Mucosa of descending colon (tissue), 3 donors: ENCODE measurements at regions not wholly inside any gene's neighbourhood (a gene's known extent, or its start where the extent isn't known, plus 50 kb on each side); places are given as distances from the start of the nearest gene placed in this dataset.

ENCODE experiments used
- ATAC-seq: fragments of 200-7000 bp; cut with Tn5 transposase; one replicate; pipeline ENCODE4 v1.9.1; 2020; ENCODE audit warnings: mild to moderate bottlenecking, moderate library complexity
- DNase-seq, 3 donors: peaks; one replicate each; pipeline ENCODE4 v3.0.0-alpha.2; 2020
- H3K36me3 ChIP-seq: fragments of 200-600 bp; one replicate; pipeline ENCODE4 v1.8.0; 2021; ENCODE audit warnings: low read depth, mild to moderate bottlenecking
- H3K4me1 ChIP-seq: fragments of 200-600 bp; one replicate; pipeline ENCODE4 v1.8.0; 2021; ENCODE audit warnings: low read depth, mild to moderate bottlenecking
- H3K4me3 ChIP-seq: fragments of 200-600 bp; one replicate; pipeline ENCODE4 v1.8.0; 2021; ENCODE audit warnings: mild to moderate bottlenecking
- H3K9me3 ChIP-seq: fragments of 200-600 bp; one replicate; pipeline ENCODE4 v1.8.0; 2021; ENCODE audit warnings: mild to moderate bottlenecking
- intact Hi-C, 2 donors: fragments of 100-400 bp; cut with DNase I in 1 of 2; cut with micrococcal nuclease in 1 of 2; formaldehyde crosslinking; loops; one replicate each; pipeline versions ENCODE4 v1.11.0 to v1.11.1; 2022; cut with DNase I, micrococcal nuclease
- TF ChIP-seq, protein P1 (sequence below): fragments of 200-600 bp; IDR thresholded peaks from one replicate; pipeline ENCODE4 v1.8.0; 2022; ENCODE audit warnings: antibody characterized with exemption, mild to moderate bottlenecking
- donor health status: DM: no; HTN: no; CAD: no; lungs with moderate emphysema.
- donor health status: DM: no; HTN: no; CAD: no.
- donor health status: DM: no; HTN: yes; CAD: no.

DNA sequence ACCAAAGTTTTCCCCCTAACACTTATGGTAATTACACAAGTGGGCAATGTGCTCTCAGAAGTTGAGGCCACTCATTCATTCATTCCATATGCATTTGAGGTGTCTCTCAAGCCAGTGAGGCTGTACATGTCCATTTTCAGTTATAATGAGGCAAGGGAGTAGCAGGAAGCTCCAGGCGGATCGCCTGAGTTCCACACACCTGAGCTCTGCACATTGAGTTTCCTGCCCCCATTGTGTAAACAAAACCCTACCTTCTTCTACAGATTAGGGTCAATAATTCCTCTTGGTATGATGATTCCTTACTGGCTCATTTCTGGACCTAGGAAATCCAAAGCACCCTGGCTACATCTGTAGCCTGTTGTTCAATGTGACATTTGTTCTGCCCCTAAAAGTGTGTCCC, 555.3 kb downstream of the MED13L start:
- ATAC-seq (peak; percentile 96), DNase-seq (peak; percentile 47 to 62 (median 51))
- TF ChIP-seq, protein P1, sequence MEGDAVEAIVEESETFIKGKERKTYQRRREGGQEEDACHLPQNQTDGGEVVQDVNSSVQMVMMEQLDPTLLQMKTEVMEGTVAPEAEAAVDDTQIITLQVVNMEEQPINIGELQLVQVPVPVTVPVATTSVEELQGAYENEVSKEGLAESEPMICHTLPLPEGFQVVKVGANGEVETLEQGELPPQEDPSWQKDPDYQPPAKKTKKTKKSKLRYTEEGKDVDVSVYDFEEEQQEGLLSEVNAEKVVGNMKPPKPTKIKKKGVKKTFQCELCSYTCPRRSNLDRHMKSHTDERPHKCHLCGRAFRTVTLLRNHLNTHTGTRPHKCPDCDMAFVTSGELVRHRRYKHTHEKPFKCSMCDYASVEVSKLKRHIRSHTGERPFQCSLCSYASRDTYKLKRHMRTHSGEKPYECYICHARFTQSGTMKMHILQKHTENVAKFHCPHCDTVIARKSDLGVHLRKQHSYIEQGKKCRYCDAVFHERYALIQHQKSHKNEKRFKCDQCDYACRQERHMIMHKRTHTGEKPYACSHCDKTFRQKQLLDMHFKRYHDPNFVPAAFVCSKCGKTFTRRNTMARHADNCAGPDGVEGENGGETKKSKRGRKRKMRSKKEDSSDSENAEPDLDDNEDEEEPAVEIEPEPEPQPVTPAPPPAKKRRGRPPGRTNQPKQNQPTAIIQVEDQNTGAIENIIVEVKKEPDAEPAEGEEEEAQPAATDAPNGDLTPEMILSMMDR = no peak
- Histone ChIP-seq H3K9me3 (no peaks in the 10 kb centered on the region), H3K4me1 (no peaks in the 10 kb centered on the region), H3K4me3 (no peak overlapping the region), H3K36me3 (no peaks in the 10 kb centered on the region)
- intact Hi-C loops = no loop called here

DNA sequence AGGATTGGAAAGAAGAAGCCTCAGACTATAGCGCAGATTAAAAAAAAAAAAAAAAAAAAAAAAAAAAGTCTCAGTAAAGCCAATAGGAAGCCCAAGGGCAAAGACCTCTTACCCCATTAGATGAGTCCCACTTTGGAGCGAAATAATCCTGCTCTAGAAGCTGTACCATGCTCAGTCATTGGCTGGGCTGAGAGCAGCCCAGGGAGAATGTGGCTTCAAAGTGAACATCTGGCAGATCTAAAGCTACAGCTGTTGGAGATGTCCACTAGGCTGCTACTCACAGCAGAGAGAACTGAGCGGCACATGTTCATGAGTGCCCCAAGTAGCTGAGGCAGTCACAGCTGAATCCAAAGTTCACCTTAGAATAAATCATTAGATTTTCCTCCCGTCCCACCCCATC, 560.9 kb downstream of the MED13L start:
- TF ChIP-seq, protein P1 = no peak
- ATAC-seq (no peak), DNase-seq (no peak)
- intact Hi-C loops = no loop called here
- no peaks in the 10 kb centered on the region for H3K36me3 ChIP-seq
- H3K4me1 ChIP-seq = peaks cover 4% of the 10 kb centered on the region
- no peaks in the 10 kb centered on the region for H3K9me3 ChIP-seq
- no peak overlapping the region for H3K4me3 ChIP-seq

DNA sequence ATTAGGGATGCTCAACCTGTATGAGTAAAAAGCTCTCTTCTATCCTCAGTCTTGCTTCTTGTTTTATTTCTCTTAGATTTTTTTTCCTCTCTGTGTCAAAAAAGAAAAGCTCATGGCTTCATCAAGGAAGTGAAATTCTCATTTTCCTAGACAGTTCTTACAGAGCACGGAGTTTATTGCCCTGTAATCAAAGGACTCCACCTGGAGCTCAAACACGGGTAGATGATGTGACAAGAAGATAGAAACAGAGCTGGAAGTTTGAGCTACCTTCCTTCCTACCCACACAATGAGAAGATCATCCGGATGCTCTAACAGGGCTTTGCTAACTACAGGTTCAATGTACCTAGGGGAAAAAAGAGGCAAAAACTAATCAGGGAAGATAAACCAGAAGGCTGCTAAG, 564.8 kb downstream of the MED13L start:
- Histone ChIP-seq H3K4me3 (no peak overlapping the region), H3K9me3 (no peaks in the 10 kb centered on the region), H3K36me3 (no peaks in the 10 kb centered on the region), H3K4me1 (peaks cover 4% of the 10 kb centered on the region)
- peak in 1 of 3 donors; percentile 38 for DNase-seq
- peak; percentile 93 for ATAC-seq
- intact Hi-C loops = no loop called here
- TF ChIP-seq, protein P1 = no peak

DNA sequence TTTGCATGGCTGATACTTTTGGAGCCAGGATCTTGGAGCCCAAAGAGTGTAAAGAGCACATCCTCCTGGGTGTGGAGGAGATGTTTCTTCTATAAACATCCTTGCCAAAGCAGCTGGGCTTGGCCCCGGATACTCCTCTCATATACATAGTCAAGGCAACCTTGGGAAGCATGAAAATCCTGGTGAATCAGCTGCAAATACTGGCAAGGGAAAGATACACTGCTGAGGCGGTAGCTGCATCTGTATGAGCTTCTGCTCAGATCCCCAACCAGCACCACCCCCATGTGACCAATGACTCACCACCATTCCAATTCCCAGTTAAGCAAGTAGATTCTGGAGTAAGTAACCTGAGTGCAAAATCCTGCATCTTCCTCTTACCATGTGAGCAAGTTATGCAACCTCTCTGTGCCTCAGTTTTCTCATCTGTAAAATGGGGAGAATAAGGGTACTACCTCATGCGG, 567.4 kb downstream of the MED13L start:
- no peaks in the 10 kb centered on the region for H3K36me3 ChIP-seq
- H3K9me3 ChIP-seq = no peaks in the 10 kb centered on the region
- H3K4me3 ChIP-seq = no peak overlapping the region
- intact Hi-C loops = no loop called here
- DNase-seq (peak in 1 of 3 donors; percentile 41), ATAC-seq (peak; percentile 67)
- TF ChIP-seq, protein P1 = no peak
- peaks cover 4% of the 10 kb centered on the region for H3K4me1 ChIP-seq

DNA sequence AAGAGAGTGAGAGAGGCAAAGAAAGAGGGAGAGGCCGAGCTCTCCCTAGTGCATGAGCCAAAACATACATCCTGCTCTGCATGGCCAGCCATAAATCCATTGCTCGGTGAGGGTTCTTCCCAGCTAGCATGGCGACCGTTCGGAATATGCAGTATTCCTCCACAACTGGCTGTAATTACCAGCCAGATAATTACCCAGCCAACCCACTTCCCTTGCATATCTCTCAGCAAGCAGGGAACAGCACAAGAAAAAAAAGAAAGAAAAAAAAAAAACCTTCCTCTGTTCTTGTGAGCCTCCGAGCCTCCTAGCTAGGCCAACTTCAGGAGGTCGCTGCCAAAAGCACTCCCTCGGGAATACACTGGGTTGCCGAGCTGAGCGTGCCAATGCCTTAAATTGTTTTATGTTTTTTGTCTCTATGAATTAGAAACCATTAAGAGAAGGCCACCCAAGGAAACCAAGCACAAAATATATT, 567.9 kb downstream of the MED13L start:
- Histone ChIP-seq H3K4me3 (no peak overlapping the region), H3K9me3 (no peaks in the 10 kb centered on the region), H3K36me3 (no peaks in the 10 kb centered on the region), H3K4me1 (peaks cover 4% of the 10 kb centered on the region)
- intact Hi-C loops = no loop called here
- peak; percentile 62 for ATAC-seq
- DNase-seq = peak in 1 of 3 donors; percentile 17
- TF ChIP-seq, protein P1 = no peak

DNA sequence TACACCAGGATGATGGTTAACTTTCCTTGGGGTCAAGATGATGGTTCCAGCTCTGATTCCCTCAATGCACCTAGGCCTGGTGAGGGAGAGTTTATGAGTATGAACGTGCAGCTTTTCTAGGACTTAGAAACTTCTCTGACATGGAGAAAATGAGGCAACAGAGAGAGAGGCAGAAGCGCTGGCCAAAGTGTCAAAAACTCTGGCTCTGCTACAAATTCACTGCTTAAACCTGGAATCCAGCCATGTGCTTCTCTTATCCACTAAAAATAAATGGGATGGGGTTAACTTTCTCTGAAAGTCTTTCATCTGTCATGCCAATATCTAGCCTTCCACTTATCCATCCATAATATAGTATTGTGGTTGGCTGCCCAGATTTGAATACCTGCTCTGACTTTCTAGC, 568.7 kb downstream of the MED13L start:
- TF ChIP-seq, protein P1 = no peak
- Histone ChIP-seq H3K4me3 (no peak overlapping the region), H3K36me3 (no peaks in the 10 kb centered on the region), H3K4me1 (peaks cover 4% of the 10 kb centered on the region), H3K9me3 (no peaks in the 10 kb centered on the region)
- no peak for DNase-seq
- ATAC-seq = no peak
- intact Hi-C loops = no loop called here
